ENCODE measurements at regions not wholly inside any gene's neighbourhood (a gene's known extent, or its start where the extent isn't known, plus 50 kb on each side); places are given as distances from the start of the nearest gene placed in this dataset.
"Not testable (repeated sequence)": the region's sequence is repeated elsewhere in the genome, so short reads cannot be mapped to it uniquely, and the experiment has no call there.

GRCh38 chr2:37788602-37789209 is 117.3 kb upstream of the CDC42EP3 start:
- Histone ChIP-seq H3K27me3 (no peaks in the 10 kb centered on the region), H3K9me3 (peaks cover 9% of the 10 kb centered on the region; the same call in 1 of the 2 replicates), H3K36me3 (no peaks in the 10 kb centered on the region), H3K4me3 (no peak overlapping the region)
- DNase-seq, result no peak

GRCh38 chr2:37790019-37790418 is 118.6 kb upstream of the CDC42EP3 start:
- DNase-seq, result no peak
- Histone ChIP-seq H3K9me3 (peaks cover 9% of the 10 kb centered on the region; the same call in 1 of the 2 replicates), H3K27me3 (no peaks in the 10 kb centered on the region), H3K36me3 (no peaks in the 10 kb centered on the region), H3K4me3 (no peak overlapping the region)

- peaks cover 9% of the 10 kb centered on the region; the same call in 1 of the 2 replicates for H3K9me3 ChIP-seq
- no peaks in the 10 kb centered on the region for H3K36me3 ChIP-seq
- no peak overlapping the region for H3K4me3 ChIP-seq
- DNase-seq, result no peak
- no peaks in the 10 kb centered on the region for H3K27me3 ChIP-seq
These were observed 119.0 kb upstream of the CDC42EP3 start for GRCh38 chr2:37790462-37790861.

GRCh38 chr2:37792366-37792765 is 120.9 kb upstream of the CDC42EP3 start:
- H3K36me3 ChIP-seq, result no peaks in the 10 kb centered on the region; the same call in 1 of the 2 replicates
- H3K9me3 ChIP-seq, result peaks cover 8% of the 10 kb centered on the region; the same call in 1 of the 2 replicates
- no peak overlapping the region for H3K4me3 ChIP-seq
- H3K27me3 ChIP-seq, result no peaks in the 10 kb centered on the region
- DNase-seq, result no peak

- DNase-seq, result no peak
These were observed 121.6 kb upstream of the CDC42EP3 start for GRCh38 chr2:37793004-37793403.

GRCh38 chr2:37794717-37795116 is 123.3 kb upstream of the CDC42EP3 start:
- Histone ChIP-seq H3K27me3 (no peaks in the 10 kb centered on the region), H3K36me3 (no peaks in the 10 kb centered on the region; the same call in 1 of the 2 replicates), H3K9me3 (no peaks in the 10 kb centered on the region; the same call in 1 of the 2 replicates), H3K4me3 (no peak overlapping the region)
- DNase-seq, result no peak

More at GRCh38 chr2:37793004-37793403, 121.6 kb upstream of the CDC42EP3 start:
- Histone ChIP-seq H3K36me3 (no peaks in the 10 kb centered on the region; the same call in 1 of the 2 replicates), H3K9me3 (peaks cover 7% of the 10 kb centered on the region; the same call in 1 of the 2 replicates), H3K27me3 (no peaks in the 10 kb centered on the region), H3K4me3 (no peak overlapping the region)

- Histone ChIP-seq H3K36me3 (no peaks in the 10 kb centered on the region; the same call in 1 of the 2 replicates), H3K9me3 (no peaks in the 10 kb centered on the region; the same call in 1 of the 2 replicates), H3K4me3 (no peak overlapping the region), H3K27me3 (no peaks in the 10 kb centered on the region)
- DNase-seq, result no peak
These were observed 124.0 kb upstream of the CDC42EP3 start for GRCh38 chr2:37795456-37795855.

GRCh38 chr2:37795938-37796337 is 124.5 kb upstream of the CDC42EP3 start:
- H3K27me3 ChIP-seq, result no peaks in the 10 kb centered on the region
- no peak for DNase-seq
- no peaks in the 10 kb centered on the region; the same call in 1 of the 2 replicates for H3K9me3 ChIP-seq
- H3K36me3 ChIP-seq, result no peaks in the 10 kb centered on the region; the same call in 1 of the 2 replicates
- no peak overlapping the region for H3K4me3 ChIP-seq

GRCh38 chr2:37796481-37796880 is 125.0 kb upstream of the CDC42EP3 start:
- Histone ChIP-seq H3K4me3 (no peak overlapping the region), H3K9me3 (no peaks in the 10 kb centered on the region), H3K27me3 (no peaks in the 10 kb centered on the region), H3K36me3 (no peaks in the 10 kb centered on the region; the same call in 1 of the 2 replicates)
- no peak for DNase-seq

- DNase-seq, result peak; percentile 69
- Histone ChIP-seq H3K36me3 (no peaks in the 10 kb centered on the region; the same call in 1 of the 2 replicates), H3K9me3 (no peaks in the 10 kb centered on the region), H3K4me3 (no peak overlapping the region), H3K27me3 (no peaks in the 10 kb centered on the region)
These were observed 125.6 kb upstream of the CDC42EP3 start for GRCh38 chr2:37797081-37797480.

- Histone ChIP-seq H3K9me3 (no peaks in the 10 kb centered on the region), H3K27me3 (no peaks in the 10 kb centered on the region), H3K36me3 (no peaks in the 10 kb centered on the region; the same call in 1 of the 2 replicates), H3K4me3 (no peak overlapping the region)
- no peak for DNase-seq
These were observed 126.6 kb upstream of the RMDN2 start for GRCh38 chr2:37798315-37799005.

GRCh38 chr2:37800176-37800858 is 124.8 kb upstream of the RMDN2 start:
- Histone ChIP-seq H3K4me3 (no peak overlapping the region), H3K9me3 (no peaks in the 10 kb centered on the region), H3K27me3 (no peaks in the 10 kb centered on the region), H3K36me3 (no peaks in the 10 kb centered on the region; the same call in 1 of the 2 replicates)
- no peak for DNase-seq

- Histone ChIP-seq H3K9me3 (peaks cover 8% of the 10 kb centered on the region), H3K4me3 (no peak overlapping the region), H3K36me3 (no peaks in the 10 kb centered on the region), H3K27me3 (no peaks in the 10 kb centered on the region)
- DNase-seq, result peak; percentile 56
These were observed 122.8 kb upstream of the RMDN2 start for GRCh38 chr2:37802211-37802752.

GRCh38 chr2:37802899-37803379 is 122.1 kb upstream of the RMDN2 start:
- H3K27me3 ChIP-seq, result no peaks in the 10 kb centered on the region
- H3K9me3 ChIP-seq, result peaks cover 14% of the 10 kb centered on the region
- peak; percentile 50 for DNase-seq
- H3K4me3 ChIP-seq, result no peak overlapping the region
- H3K36me3 ChIP-seq, result no peaks in the 10 kb centered on the region; the same call in 1 of the 2 replicates

GRCh38 chr2:37806004-37806403 is 119.1 kb upstream of the RMDN2 start:
- peaks cover 22% of the 10 kb centered on the region for H3K9me3 ChIP-seq
- H3K27me3 ChIP-seq, H3K4me3 ChIP-seq, DNase-seq, H3K36me3 ChIP-seq: not testable (repeated sequence)

- DNase-seq, result no peak
- Histone ChIP-seq H3K36me3 (peaks cover 3% of the 10 kb centered on the region), H3K27me3 (no peaks in the 10 kb centered on the region), H3K4me3 (no peak overlapping the region), H3K9me3 (peaks cover 22% of the 10 kb centered on the region)
These were observed 115.6 kb upstream of the RMDN2 start for GRCh38 chr2:37809525-37809924.

Measured in MG63 (cell line).